ENCODE measurements at regions not wholly inside any gene's neighbourhood (a gene's known extent, or its start where the extent isn't known, plus 50 kb on each side); places are given as distances from the start of the nearest gene placed in this dataset.

- DNase-seq = no peak
Observed at GRCh38 chr16:35687071-35687470, 2227.7 kb downstream of the TP53TG3F start.

- DNase-seq = no peak
Observed at GRCh38 chr16:35687781-35688180, 2228.4 kb downstream of the TP53TG3F start.

GRCh38 chr16:35689764-35690163, 2230.4 kb downstream of the TP53TG3F start:
- DNase-seq = no peak

DNA sequence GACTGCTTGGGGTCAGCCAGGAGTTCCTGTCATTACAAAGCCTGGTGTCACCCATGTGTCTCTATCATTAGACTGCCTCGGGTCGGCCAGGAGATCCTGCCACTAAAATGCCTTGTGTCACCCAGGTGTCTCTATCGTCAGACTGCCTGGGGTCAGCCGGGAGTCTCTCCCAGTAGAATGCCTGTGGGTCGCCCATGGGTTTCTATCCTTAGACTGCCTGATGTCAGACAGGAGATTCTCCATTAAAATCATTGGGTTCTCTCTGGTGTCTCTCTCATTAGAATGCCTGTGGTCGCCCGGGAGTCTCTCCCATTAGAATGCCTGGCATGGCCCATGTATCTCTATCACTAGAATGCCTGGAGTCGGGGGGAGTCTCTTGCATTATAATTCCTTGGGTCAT, 2231.0 kb downstream of the TP53TG3F start:
- DNase-seq = no peak

DNA sequence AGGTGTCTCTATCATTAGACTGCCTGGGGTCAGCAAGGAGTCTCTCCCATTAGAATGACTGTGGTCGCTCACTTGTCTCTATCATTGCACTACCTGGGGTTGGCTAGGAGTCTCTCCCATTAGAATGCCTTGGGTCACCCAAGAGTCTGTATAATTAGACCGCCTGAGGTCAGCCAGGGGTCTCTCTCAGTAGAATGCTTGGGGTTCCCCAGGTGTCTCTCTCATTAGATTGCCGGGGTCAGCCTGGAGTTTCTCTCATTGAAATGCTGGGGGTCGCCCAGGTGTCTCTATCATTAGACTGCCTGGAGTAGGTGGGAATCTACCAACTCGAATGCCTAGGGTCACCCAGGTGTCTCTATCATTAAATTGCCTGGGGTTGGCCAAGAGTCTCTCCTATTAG, 2231.6 kb downstream of the TP53TG3F start:
- DNase-seq = no peak

DNA sequence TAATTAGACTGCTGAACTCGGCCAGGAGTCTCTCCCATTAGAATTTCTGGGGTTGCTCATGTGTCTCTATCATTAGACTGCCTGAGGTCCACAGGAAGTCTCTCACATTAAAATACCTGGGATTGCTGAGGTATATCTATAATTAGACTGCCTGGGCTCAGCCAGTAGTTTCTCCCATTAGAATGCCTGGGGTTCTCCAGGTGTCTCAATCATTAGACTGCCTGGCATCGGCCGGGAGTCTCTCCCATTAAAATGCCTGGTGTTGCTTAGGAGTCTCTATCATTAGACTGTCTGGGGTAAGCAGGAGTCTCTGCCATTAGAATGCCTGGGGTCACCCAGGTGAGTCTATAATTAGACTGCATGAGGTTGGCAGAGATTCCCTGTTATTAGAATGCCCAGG, 2233.4 kb downstream of the TP53TG3F start:
- no peak for DNase-seq

GRCh38 chr16:35706901-35707300, 2247.5 kb downstream of the TP53TG3F start:
- no peak for DNase-seq

GRCh38 chr16:35711435-35711834, 2252.0 kb downstream of the TP53TG3F start:
- DNase-seq = no peak

- no peak for DNase-seq
Observed at GRCh38 chr16:35711958-35712357, 2252.5 kb downstream of the TP53TG3F start.

- DNase-seq = no peak
Observed at GRCh38 chr16:35713762-35714650, 2254.6 kb downstream of the TP53TG3F start.

- no peak for DNase-seq
Observed at GRCh38 chr16:35714665-35715064, 2255.3 kb downstream of the TP53TG3F start.

- no peak for DNase-seq
Observed at GRCh38 chr16:35724551-35724950, 2265.1 kb downstream of the TP53TG3F start.

DNA sequence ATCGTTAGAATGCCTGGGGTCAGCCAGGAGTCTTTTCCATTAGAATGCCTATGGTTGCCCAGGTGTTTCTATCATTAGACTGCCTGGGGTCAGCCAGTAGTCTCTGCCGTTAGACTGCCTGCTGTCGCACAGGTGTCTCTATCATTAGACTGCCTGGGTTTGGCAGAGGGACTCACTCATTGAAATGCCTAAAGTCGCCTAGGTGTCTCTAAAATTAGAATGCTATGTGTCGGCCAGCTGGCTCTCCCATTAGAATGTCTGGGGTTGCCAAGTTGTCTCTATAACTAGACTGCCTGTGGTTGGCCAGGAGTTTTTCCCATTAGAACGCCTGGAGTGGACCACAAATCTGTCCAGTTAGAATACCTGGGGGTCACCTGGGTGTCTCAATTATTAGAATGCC, 2266.5 kb downstream of the TP53TG3F start:
- no peak for DNase-seq

DNA sequence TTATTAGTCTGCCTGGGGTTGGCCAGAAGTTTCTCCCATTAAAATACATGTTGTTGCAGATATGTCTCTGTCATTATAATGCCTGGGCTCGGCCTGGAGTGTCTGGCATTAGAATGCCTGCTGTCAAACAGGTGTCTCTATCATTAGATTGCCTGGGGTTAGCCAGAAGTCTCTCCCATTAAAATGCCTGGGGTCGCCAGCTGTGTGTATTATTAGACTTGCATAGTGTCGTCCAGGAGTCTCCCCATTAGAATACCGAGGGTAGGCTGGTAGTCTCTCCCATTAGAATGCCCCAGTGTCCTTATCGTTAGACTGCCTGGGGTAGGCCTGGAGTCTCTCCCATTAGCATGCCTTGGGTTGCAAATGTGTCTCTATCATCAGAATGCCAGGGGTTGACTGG, 2270.8 kb downstream of the TP53TG3F start:
- DNase-seq = no peak

DNA sequence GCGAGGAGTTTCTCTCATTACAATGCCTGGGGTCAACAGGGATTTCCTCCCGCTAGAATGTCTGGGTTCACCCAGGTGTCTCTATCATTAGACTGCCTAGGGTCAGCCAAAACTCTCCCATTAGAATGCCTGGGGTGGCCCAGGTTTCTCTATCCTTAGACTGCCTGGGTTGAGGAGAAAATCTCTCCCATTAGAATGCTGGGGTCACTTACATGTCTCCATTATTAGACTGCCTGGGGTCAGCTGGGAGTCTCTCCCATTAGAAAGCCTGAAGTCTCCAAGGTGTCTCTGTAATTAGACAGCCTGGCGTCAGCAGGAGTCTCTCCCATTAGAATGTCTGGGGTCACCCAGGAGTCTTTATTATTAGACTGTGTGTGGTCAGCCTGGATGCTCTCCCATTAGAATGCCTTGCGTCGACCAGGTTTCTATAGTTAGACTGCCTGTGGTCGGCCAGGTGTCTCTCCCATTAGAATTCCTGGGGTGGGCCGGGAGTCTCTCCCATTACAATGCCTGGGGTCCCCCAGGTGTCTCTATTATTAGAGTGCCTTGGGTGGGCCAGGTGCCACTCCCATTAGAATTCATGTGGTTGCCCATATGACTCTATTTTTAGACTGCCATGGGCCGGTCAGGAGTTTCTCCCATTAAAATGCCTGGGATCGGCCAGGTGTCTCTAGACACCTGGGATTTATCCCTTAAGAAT, 2272.1 kb downstream of the TP53TG3F start:
- no peak for DNase-seq

- no peak for DNase-seq
Observed at GRCh38 chr16:35732046-35732810, 2272.8 kb downstream of the TP53TG3F start.

DNA sequence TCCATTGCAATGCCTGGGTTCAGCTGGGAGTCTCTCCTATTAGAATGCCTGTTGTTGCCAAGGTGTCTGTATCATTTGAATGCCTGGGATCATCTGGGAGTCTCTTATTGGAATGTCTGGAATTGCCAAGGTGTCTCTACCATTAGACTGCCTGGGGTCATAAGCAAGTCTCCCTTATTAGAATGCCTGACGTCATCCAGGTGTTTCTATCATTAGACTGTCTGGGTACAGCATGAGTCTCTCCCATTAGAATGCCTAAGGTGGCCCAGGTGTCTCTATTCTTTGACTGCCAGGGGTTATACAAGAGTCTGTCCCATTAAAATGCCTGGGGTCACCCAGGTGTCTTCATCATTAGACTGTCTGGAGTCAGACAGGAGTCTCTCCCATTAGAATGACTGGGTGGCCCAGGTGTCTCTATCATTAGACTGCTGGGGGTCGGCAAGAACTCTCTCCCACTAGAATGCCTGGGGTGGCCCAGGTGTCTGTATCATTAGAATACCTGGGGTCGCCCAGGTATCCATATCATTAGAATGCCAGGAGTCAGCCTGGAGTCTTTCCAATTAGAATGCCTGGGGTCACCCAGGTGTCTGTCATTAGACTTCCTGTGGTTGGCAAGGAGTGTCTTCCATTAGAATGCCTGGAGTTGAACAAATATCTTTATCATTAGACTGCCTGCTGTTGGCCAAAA, 2274.0 kb downstream of the TP53TG3F start:
- no peak for DNase-seq

GRCh38 chr16:35733971-35734702, 2274.7 kb downstream of the TP53TG3F start:
- no peak for DNase-seq

GRCh38 chr16:35734728-35735402, 2275.5 kb downstream of the TP53TG3F start:
- DNase-seq = no peak

DNA sequence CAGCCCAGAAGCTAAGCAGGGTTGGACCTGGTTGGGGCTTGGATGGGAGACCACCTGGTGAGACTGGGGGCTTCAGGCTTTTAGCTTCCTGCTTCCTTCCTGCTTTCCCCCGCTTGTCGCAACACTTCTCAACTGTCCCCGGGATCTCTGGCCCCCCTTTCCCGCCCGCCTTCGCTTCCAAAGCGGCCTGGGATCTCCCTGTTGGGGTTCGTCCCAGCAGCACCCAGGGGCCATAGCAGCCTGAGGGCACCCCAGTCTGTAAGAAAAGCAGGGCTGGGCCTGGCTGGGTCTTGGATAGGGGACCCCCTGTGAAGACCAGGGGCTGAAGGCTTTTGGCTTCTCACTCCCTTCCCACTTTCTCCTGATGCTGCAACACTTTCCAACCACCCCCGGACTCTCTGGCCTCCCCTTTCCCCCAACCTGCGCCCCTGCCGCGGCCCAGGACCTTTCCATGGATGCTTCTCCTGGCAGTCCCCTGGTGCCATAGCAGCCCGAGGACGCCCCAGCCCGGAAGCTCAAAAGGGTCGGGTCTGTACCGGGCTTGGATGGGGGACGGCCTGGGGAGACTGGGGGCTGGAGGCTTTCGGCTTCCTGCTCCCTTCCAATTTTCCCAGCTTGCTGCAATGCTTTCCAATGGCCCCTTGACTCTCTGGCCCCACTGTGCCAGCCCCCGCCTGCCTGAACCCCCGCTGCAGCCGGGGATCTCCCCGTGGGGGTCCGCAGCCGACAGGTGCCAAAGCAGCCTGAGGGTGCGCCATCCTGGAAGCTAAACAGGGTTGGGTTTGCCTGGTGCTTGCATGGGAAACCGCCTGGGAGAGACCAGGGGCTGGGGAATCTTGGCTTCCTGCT, 2276.2 kb downstream of the TP53TG3F start:
- DNase-seq = no peak

DNA sequence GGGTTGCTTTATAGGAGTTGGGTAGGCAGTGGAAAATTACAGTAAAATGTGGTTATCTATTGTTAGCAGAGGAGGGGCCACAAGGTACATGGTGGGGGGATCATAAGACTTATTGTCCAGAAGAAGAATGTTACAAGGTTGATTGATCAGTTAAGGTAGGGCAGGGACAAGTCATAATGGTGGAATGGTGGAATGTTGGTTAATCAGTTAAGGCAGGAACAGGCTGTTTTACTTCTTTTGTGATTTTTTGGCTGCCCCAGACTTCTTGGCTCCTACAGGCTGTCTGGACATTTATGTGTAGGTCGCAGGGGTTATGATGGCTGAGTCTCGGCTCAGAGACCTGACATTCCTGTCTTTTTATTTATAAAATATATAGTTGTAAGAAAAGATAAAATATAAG, 2277.1 kb downstream of the TP53TG3F start:
- DNase-seq = no peak

Measured in NCI-H2171 (cell line).